Astrocyte of the cerebellum (primary cell): ENCODE measurements at regions not wholly inside any gene's neighbourhood (a gene's known extent, or its start where the extent isn't known, plus 50 kb on each side); places are given as distances from the start of the nearest gene placed in this dataset.
"Not testable (repeated sequence)": the region's sequence is repeated elsewhere in the genome, so short reads cannot be mapped to it uniquely, and the experiment has no call there.

Experiments used
- DNase-seq: peaks from one replicate; pipeline ENCODE4 v3.0.0-alpha.2; 2011; ENCODE audit warnings: low read depth
- H3K4me3 ChIP-seq: 2 replicates; pipeline ENCODE4 v1.5.1; 2011; ENCODE audit warnings: mild to moderate bottlenecking, low read depth, low read length, moderate library complexity
- CTCF ChIP-seq: IDR thresholded peaks from 2 replicates; pipeline ENCODE4 v1.5.1; 2012; ENCODE audit warnings: low read length, low read depth, moderate library complexity, mild to moderate bottlenecking; ENCODE audit errors: missing control alignments
- in situ Hi-C: cut with HindIII; loops from 2 replicates; pipeline ENCODE4 v1.10.0; 2017; ENCODE audit warnings: low sequenced_read_pairs

GRCh38 chrX:40374486-40374885 is 206.3 kb upstream of the ATP6AP2 start:
- in situ Hi-C loops, result no loop called here
- TF ChIP-seq CTCF, result no peak
- no peak overlapping the region for H3K4me3 ChIP-seq
- DNase-seq, result no peak

- no peak for TF ChIP-seq CTCF
- in situ Hi-C loops, result no loop called here
- no peak for DNase-seq
- no peak overlapping the region for H3K4me3 ChIP-seq
These were observed 207.1 kb upstream of the ATP6AP2 start for GRCh38 chrX:40373641-40374040.

GRCh38 chrX:40373025-40373424 is 207.7 kb upstream of the ATP6AP2 start:
- no peak for TF ChIP-seq CTCF
- no peak for DNase-seq
- in situ Hi-C loops, result no loop called here
- no peak overlapping the region for H3K4me3 ChIP-seq

GRCh38 chrX:40371376-40371775 is 209.4 kb upstream of the ATP6AP2 start:
- no peak for TF ChIP-seq CTCF
- no peak overlapping the region for H3K4me3 ChIP-seq
- no peak for DNase-seq
- in situ Hi-C loops, result no loop called here

GRCh38 chrX:40368611-40369061 is 212.1 kb upstream of the ATP6AP2 start:
- DNase-seq, result no peak
- in situ Hi-C loops, result no loop called here
- TF ChIP-seq CTCF, result no peak
- no peak overlapping the region for H3K4me3 ChIP-seq

GRCh38 chrX:40366661-40367060 is 214.1 kb upstream of the ATP6AP2 start:
- TF ChIP-seq CTCF, result no peak
- in situ Hi-C loops, result no loop called here
- H3K4me3 ChIP-seq, result no peak overlapping the region
- no peak for DNase-seq

- DNase-seq, H3K4me3 ChIP-seq, in situ Hi-C loops: not testable (repeated sequence)
These were observed 218.5 kb upstream of the ATP6AP2 start for GRCh38 chrX:40362291-40362690.
